ENCODE measurements at regions not wholly inside any gene's neighbourhood (a gene's known extent, or its start where the extent isn't known, plus 50 kb on each side); places are given as distances from the start of the nearest gene placed in this dataset.

DNA sequence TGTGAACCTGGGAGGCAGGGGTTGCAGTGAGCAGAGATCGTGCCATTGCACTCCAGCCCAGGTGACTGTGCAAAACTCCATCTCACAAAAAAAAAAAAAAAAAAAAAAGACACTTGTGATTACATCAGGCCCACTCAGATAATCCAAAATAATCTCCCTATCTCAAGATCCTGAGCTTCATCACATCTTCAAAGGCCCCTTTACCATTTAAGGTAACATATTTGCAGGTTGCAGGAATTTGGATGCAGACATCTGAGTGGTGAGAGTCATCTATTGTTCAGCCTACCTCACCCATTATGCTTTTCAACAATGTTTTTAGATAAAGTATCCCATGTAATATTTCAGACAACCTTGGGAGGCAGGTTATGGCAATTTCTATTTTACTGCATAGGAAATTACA lies 51.4 kb upstream of the EXOC4 start:
- no peak overlapping the region for H3K4me2 ChIP-seq
- no peaks in the 10 kb centered on the region for H4K20me1 ChIP-seq (ENCODE audit: insufficient read depth)
- DNase-seq = no peak
- H3K9me3 ChIP-seq = no peaks in the 10 kb centered on the region
- 90% methylated on average over 1 of the region's 1 CpG for WGBS (ENCODE audit: low lambda C conversion rate)
- H3F3A ChIP-seq (replicated peaks; ENCODE audit: insufficient read depth) = no peaks in the 10 kb centered on the region
- ChIA-PET POLR2A (no interaction called here), CTCF (interaction anchor here (0.8 to 1.2 kb wide), 3 partner anchors 8 to 621 kb away, joined by 3 read pairs; no protein-coding TSS in a partner anchor)
- H3K79me2 ChIP-seq (ENCODE audit: insufficient read depth) = no peaks in the 10 kb centered on the region
- H3K27me3 ChIP-seq (ENCODE audit: insufficient read depth) = no peaks in the 10 kb centered on the region
- no peak overlapping the region for H3K4me3 ChIP-seq (ENCODE audit: low read depth in 2 of 2, low read length in 1 of 2)
- H3K9me2 ChIP-seq = no peaks in the 10 kb centered on the region
- H3K4me1 ChIP-seq (ENCODE audit: control insufficient read depth in 1 of 2, insufficient read depth in 2 of 2, low read depth in 1 of 2, low read length in 1 of 2) = peaks cover 0 to 4% of the 10 kb centered on the region in 2 experiments; a peak in 2 of 4 replicates
- no peaks in the 10 kb centered on the region for H3K36me3 ChIP-seq (replicated peaks in 1 of 2; ENCODE audit: control insufficient read depth in 1 of 2, insufficient read depth in 2 of 2, low read length in 1 of 2)
- H3K9ac ChIP-seq = no peak overlapping the region
- H3K27ac ChIP-seq (ENCODE audit: low read depth in 2 of 2, low read length in 1 of 2) = no peak overlapping the region
- H2AFZ ChIP-seq (ENCODE audit: low read depth) = no peak overlapping the region
- TF ChIP-seq FOXM1 (IDR thresholded peaks at IDR 0.05; ENCODE audit: low read depth) (no peak), ELF1 (IDR thresholded peaks at IDR 0.05) (no peak), EP300 (IDR thresholded peaks at IDR 0.05; ENCODE audit: borderline replicate concordance in 1 of 2, low read depth in 1 of 2, low read length in 1 of 2) (no peak), TEAD4 (IDR thresholded peaks at IDR 0.05; ENCODE audit: borderline replicate concordance, insufficient read depth) (no peak)
- TF ChIP-seq, protein P1, sequence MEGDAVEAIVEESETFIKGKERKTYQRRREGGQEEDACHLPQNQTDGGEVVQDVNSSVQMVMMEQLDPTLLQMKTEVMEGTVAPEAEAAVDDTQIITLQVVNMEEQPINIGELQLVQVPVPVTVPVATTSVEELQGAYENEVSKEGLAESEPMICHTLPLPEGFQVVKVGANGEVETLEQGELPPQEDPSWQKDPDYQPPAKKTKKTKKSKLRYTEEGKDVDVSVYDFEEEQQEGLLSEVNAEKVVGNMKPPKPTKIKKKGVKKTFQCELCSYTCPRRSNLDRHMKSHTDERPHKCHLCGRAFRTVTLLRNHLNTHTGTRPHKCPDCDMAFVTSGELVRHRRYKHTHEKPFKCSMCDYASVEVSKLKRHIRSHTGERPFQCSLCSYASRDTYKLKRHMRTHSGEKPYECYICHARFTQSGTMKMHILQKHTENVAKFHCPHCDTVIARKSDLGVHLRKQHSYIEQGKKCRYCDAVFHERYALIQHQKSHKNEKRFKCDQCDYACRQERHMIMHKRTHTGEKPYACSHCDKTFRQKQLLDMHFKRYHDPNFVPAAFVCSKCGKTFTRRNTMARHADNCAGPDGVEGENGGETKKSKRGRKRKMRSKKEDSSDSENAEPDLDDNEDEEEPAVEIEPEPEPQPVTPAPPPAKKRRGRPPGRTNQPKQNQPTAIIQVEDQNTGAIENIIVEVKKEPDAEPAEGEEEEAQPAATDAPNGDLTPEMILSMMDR (IDR thresholded peaks at IDR 0.05) = no peak

DNA sequence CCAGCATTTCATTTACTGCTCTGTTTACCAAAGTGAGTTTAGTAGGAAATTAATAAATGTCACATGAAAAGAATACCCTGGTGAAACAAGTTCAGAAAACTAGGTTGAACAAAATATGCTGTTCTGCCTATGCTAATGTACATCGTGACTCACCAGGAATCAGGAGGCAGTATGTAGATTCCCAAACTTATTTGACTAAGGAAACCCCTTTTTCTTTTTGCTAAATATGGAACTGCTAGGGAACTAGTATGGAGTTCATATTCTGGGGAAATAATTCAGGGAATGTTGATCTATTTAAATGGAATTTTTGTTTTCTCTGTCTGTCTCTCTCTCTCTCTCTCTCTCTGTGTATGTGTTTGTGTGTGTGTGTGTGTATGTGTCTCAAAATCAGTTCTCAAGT lies 49.9 kb upstream of the EXOC4 start:
- WGBS (ENCODE audit: low lambda C conversion rate) = 79% methylated on average over 1 of the region's 1 CpG
- no peak overlapping the region for H3K4me3 ChIP-seq (ENCODE audit: low read depth in 2 of 2, low read length in 1 of 2)
- peaks cover 0 to 2% of the 10 kb centered on the region in 2 experiments; a peak in 2 of 4 replicates for H3K4me1 ChIP-seq (ENCODE audit: control insufficient read depth in 1 of 2, insufficient read depth in 2 of 2, low read depth in 1 of 2, low read length in 1 of 2)
- H3K9ac ChIP-seq = no peak overlapping the region
- no peaks in the 10 kb centered on the region for H3K9me3 ChIP-seq
- H3K9me2 ChIP-seq = no peaks in the 10 kb centered on the region
- no peaks in the 10 kb centered on the region for H4K20me1 ChIP-seq (ENCODE audit: insufficient read depth)
- TF ChIP-seq FOXJ3 (CRISPR knock-in tag; IDR thresholded peaks at IDR 0.05) (no peak), RCOR1 (IDR thresholded peaks at IDR 0.05; ENCODE audit: low read length) (no peak), MEF2A (IDR thresholded peaks at IDR 0.05; ENCODE audit: borderline replicate concordance, low read depth) (no peak), YY1 (IDR thresholded peaks at IDR 0.05; ENCODE audit: low read depth) (no peak), MXI1 (IDR thresholded peaks at IDR 0.05; ENCODE audit: low read depth, low read length) (no peak)
- no peak overlapping the region for H3K4me2 ChIP-seq
- no peaks in the 10 kb centered on the region for H3K36me3 ChIP-seq (replicated peaks in 1 of 2; ENCODE audit: control insufficient read depth in 1 of 2, insufficient read depth in 2 of 2, low read length in 1 of 2)
- CTCF ChIA-PET = interaction anchor here (1.1 to 1.2 kb wide), 2 partner anchors 29 to 622 kb away, joined by 3 read pairs; no protein-coding TSS in a partner anchor
- DNase-seq = no peak
- no peaks in the 10 kb centered on the region for H3K27me3 ChIP-seq (ENCODE audit: insufficient read depth)
- H2AFZ ChIP-seq (ENCODE audit: low read depth) = no peak overlapping the region
- no peaks in the 10 kb centered on the region for H3K79me2 ChIP-seq (ENCODE audit: insufficient read depth)
- POLR2A ChIA-PET = no interaction called here
- H3K27ac ChIP-seq (ENCODE audit: low read depth in 2 of 2, low read length in 1 of 2) = no peak overlapping the region
- H3F3A ChIP-seq (replicated peaks; ENCODE audit: insufficient read depth) = no peaks in the 10 kb centered on the region

Data from SK-N-SH (cell line).